ENCODE measurements at regions not wholly inside any gene's neighbourhood (a gene's known extent, or its start where the extent isn't known, plus 50 kb on each side); places are given as distances from the start of the nearest gene placed in this dataset.

GRCh38 chr20:51096582-51097267, 73.8 kb upstream of the KCNG1 start:
- H3K9me3 ChIP-seq (replicated peaks; ENCODE audit: control insufficient read depth, insufficient read depth, low read depth, low read length) = no peaks in the 10 kb centered on the region
- H3K4me2 ChIP-seq (ENCODE audit: insufficient read depth, low read length) = no peak overlapping the region
- intact Hi-C loops (cut with micrococcal nuclease) (no loop called here), in situ Hi-C loops (cut with MboI) (no loop called here)
- no peaks in the 10 kb centered on the region for H4K20me1 ChIP-seq (replicated peaks; ENCODE audit: control insufficient read depth, insufficient read depth, low read length)
- H3K9me1 ChIP-seq (ENCODE audit: control insufficient read depth, insufficient read depth, low read length) = no peaks in the 10 kb centered on the region
- POLR2A ChIA-PET = interaction anchor here (0.6 kb wide), 1 partner anchor 115 kb away, joined by 3 read pairs; no protein-coding TSS in a partner anchor
- FAIRE-seq = no peak
- no peaks in the 10 kb centered on the region; a peak in 2 of 5 replicates for H3K4me1 ChIP-seq (replicated peaks in 1 of 2; ENCODE audit: control insufficient read depth in 2 of 2, insufficient read depth in 2 of 2, low read length in 2 of 2)
- H3K79me2 ChIP-seq (ENCODE audit: control insufficient read depth, insufficient read depth, low read length) = no peaks in the 10 kb centered on the region
- no peak for TF ChIP-seq CBFB (CRISPR knock-in tag; IDR thresholded peaks at IDR 0.05)
- no peak for TF ChIP-seq DNMT1 (IDR thresholded peaks at IDR 0.05)
- no peak for TF ChIP-seq HBP1 (CRISPR knock-in tag; IDR thresholded peaks at IDR 0.05)
- no peak for TF ChIP-seq ATF1 (CRISPR knock-in tag; IDR thresholded peaks at IDR 0.05)
- no peak for TF ChIP-seq ATF1 (tag; IDR thresholded peaks at IDR 0.05)
- no peak for TF ChIP-seq RUNX1 (IDR thresholded peaks at IDR 0.05; ENCODE audit: low read depth)
- TF ChIP-seq, protein P1, sequence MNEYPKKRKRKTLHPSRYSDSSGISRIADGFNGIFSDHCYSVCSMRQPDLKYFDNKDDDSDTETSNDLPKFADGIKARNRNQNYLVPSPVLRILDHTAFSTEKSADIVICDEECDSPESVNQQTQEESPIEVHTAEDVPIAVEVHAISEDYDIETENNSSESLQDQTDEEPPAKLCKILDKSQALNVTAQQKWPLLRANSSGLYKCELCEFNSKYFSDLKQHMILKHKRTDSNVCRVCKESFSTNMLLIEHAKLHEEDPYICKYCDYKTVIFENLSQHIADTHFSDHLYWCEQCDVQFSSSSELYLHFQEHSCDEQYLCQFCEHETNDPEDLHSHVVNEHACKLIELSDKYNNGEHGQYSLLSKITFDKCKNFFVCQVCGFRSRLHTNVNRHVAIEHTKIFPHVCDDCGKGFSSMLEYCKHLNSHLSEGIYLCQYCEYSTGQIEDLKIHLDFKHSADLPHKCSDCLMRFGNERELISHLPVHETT (CRISPR knock-in tag; conservative IDR thresholded peaks at IDR 0.05 in 1 of 2, IDR thresholded peaks at IDR 0.05 in 1 of 2) = no peak
- TF ChIP-seq, protein P2, sequence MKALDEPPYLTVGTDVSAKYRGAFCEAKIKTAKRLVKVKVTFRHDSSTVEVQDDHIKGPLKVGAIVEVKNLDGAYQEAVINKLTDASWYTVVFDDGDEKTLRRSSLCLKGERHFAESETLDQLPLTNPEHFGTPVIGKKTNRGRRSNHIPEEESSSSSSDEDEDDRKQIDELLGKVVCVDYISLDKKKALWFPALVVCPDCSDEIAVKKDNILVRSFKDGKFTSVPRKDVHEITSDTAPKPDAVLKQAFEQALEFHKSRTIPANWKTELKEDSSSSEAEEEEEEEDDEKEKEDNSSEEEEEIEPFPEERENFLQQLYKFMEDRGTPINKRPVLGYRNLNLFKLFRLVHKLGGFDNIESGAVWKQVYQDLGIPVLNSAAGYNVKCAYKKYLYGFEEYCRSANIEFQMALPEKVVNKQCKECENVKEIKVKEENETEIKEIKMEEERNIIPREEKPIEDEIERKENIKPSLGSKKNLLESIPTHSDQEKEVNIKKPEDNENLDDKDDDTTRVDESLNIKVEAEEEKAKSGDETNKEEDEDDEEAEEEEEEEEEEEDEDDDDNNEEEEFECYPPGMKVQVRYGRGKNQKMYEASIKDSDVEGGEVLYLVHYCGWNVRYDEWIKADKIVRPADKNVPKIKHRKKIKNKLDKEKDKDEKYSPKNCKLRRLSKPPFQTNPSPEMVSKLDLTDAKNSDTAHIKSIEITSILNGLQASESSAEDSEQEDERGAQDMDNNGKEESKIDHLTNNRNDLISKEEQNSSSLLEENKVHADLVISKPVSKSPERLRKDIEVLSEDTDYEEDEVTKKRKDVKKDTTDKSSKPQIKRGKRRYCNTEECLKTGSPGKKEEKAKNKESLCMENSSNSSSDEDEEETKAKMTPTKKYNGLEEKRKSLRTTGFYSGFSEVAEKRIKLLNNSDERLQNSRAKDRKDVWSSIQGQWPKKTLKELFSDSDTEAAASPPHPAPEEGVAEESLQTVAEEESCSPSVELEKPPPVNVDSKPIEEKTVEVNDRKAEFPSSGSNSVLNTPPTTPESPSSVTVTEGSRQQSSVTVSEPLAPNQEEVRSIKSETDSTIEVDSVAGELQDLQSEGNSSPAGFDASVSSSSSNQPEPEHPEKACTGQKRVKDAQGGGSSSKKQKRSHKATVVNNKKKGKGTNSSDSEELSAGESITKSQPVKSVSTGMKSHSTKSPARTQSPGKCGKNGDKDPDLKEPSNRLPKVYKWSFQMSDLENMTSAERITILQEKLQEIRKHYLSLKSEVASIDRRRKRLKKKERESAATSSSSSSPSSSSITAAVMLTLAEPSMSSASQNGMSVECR (CRISPR knock-in tag; IDR thresholded peaks at IDR 0.05) = no peak
- TF ChIP-seq, protein P3, sequence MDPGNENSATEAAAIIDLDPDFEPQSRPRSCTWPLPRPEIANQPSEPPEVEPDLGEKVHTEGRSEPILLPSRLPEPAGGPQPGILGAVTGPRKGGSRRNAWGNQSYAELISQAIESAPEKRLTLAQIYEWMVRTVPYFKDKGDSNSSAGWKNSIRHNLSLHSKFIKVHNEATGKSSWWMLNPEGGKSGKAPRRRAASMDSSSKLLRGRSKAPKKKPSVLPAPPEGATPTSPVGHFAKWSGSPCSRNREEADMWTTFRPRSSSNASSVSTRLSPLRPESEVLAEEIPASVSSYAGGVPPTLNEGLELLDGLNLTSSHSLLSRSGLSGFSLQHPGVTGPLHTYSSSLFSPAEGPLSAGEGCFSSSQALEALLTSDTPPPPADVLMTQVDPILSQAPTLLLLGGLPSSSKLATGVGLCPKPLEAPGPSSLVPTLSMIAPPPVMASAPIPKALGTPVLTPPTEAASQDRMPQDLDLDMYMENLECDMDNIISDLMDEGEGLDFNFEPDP (CRISPR knock-in tag; IDR thresholded peaks at IDR 0.05) = no peak
- no peak for TF ChIP-seq ZSCAN29 (IDR thresholded peaks at IDR 0.05)
- TF ChIP-seq ZNF75A (CRISPR knock-in tag; IDR thresholded peaks at IDR 0.05) = no peak
- no peak for TF ChIP-seq RBM14 (IDR thresholded peaks at IDR 0.05; ENCODE audit: borderline replicate concordance, insufficient read depth, low read depth, low read length)
- TF ChIP-seq RBBP5 (IDR thresholded peaks at IDR 0.05; ENCODE audit: borderline replicate concordance, insufficient read depth, low read length, poor library complexity, severe bottlenecking) = no peak
- no peak for ATAC-seq
- CTCF ChIA-PET (ENCODE audit: low intra/inter-chr PET ratio) = no interaction called here
- no peaks in the 10 kb centered on the region for H3K36me3 ChIP-seq (ENCODE audit: control insufficient read depth, insufficient read depth, low read length)
- peaks cover 14 to 25% of the 10 kb centered on the region in 2 experiments; a peak in 4 of 5 replicates for H3K27me3 ChIP-seq (ENCODE audit: control insufficient read depth in 2 of 2, insufficient read depth in 2 of 2, low read length in 2 of 2)
- H3K27ac ChIP-seq (ENCODE audit: extremely low read depth, low read depth, low read length) = no peak overlapping the region
- H3K9ac ChIP-seq (ENCODE audit: insufficient read depth in 1 of 2, low read depth in 2 of 2, low read length in 2 of 2) = no peak overlapping the region
- BruUV-seq (replicated peaks) = no TSS peak
- H2AFZ ChIP-seq (ENCODE audit: low read depth, low read length) = no peak overlapping the region
- H3K4me3 ChIP-seq = no peak overlapping the region
- WGBS (ENCODE audit: insufficient coverage, low coverage, missing lambda C conversion rate) = under 1% methylated on average over 12 of the region's 13 CpGs
- no peak for DNase-seq (ENCODE audit: extremely low read depth in 1 of 4, low spot score in 3 of 4)

All from K562 (cell line).